Lung (tissue), 9 donors: ENCODE measurements at regions not wholly inside any gene's neighbourhood (a gene's known extent, or its start where the extent isn't known, plus 50 kb on each side); places are given as distances from the start of the nearest gene placed in this dataset.
"Not testable (repeated sequence)": the region's sequence is repeated elsewhere in the genome, so short reads cannot be mapped to it uniquely, and the experiment has no call there.

Experiments used
- ATAC-seq: fragments of 200-7000 bp; cut with Tn5 transposase; one replicate; pipeline ENCODE4 v1.9.1; 2020; ENCODE audit warnings: moderate number of reproducible peaks; ENCODE audit not compliant: insufficient read depth, low FRiP score
- DNase-seq, 3 donors: peaks; one replicate each; pipeline ENCODE4 v3.0.0-alpha.2; 2013 to 2017
- H3K27ac ChIP-seq, 2 donors: one replicate each; pipeline ENCODE4 v1.5.1; 2013; ENCODE audit warnings: mild to moderate bottlenecking in 2 of 2, moderate library complexity in 2 of 2, control low read depth in 1 of 2, inconsistent platforms in 1 of 2, low read depth in 1 of 2, low read length in 1 of 2
- H3K27me3 ChIP-seq, 3 donors: one replicate each; pipeline ENCODE4 v1.5.1; 2013; ENCODE audit warnings: low read length in 2 of 3; ENCODE audit not compliant: control insufficient read depth in 3 of 3, insufficient read depth in 3 of 3
- H3K36me3 ChIP-seq, 4 donors: one replicate each; pipeline ENCODE4 v1.5.1; 2013; ENCODE audit warnings: low read length in 4 of 4, mild to moderate bottlenecking in 1 of 4, moderate library complexity in 1 of 4; ENCODE audit not compliant: control insufficient read depth in 4 of 4, insufficient read depth in 4 of 4
- H3K4me1 ChIP-seq, 5 donors: one replicate each; pipeline ENCODE4 v1.5.1; 2013; ENCODE audit warnings: low read length in 5 of 5, mild to moderate bottlenecking in 2 of 5, moderate library complexity in 1 of 5; ENCODE audit not compliant: control insufficient read depth in 5 of 5, insufficient read depth in 5 of 5
- H3K4me3 ChIP-seq: one replicate; pipeline ENCODE4 v1.5.1; 2013; ENCODE audit warnings: mild to moderate bottlenecking, control low read depth, moderate library complexity
- H3K9ac ChIP-seq, 2 donors: one replicate each; pipeline ENCODE4 v1.5.1; 2013; ENCODE audit warnings: low read length in 2 of 2, control low read depth in 1 of 2; ENCODE audit not compliant: insufficient read depth in 1 of 2
- H3K9me3 ChIP-seq, 4 donors: one replicate each; pipeline ENCODE4 v1.5.1; 2013; ENCODE audit warnings: low read length in 3 of 4, mild to moderate bottlenecking in 1 of 4, moderate library complexity in 1 of 4; ENCODE audit not compliant: control insufficient read depth in 4 of 4, insufficient read depth in 3 of 4
- WGBS, 2 donors: extraction: QIAGEN DNeasy Blood & Tissue Kit; methylation state at CpG; one replicate each; pipeline ENCODE4 v1.1.7; 2013; 5-methylcytosine and 5-hydroxymethylcytosine counted together
- donor health status: Bipolar disorder and iron deficiency.
- donor health status: healthy.
- donor health status: DM: yes; HTN: yes; CAD: no.

DNA sequence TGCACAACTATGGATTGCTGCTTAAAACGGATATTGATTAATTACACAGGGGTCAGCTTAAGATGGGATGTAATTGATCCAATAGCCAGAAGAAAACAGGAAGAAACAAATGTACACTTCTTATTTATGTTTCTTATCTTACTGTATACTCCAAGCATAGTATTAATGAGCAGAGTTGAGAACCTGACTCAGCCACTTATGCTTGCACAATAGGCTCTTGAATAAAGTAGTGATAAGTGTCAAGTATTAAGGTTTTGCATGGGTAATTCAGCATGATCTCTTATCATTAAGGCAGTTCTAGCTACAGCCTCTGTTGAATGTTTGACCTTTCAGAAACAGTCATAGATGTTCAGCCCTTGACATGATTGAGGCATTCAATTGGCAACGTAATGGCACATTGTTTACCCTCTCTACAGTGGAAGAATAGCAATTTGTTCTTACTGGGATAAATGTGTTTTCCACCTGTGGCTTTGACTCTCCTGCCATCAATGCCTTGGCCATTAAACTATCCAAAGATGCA lies 136.5 kb downstream of the OR4F15 start:
- not testable (repeated sequence) for DNase-seq, H3K9me3 ChIP-seq, H3K4me1 ChIP-seq, H3K36me3 ChIP-seq, H3K27ac ChIP-seq, H3K9ac ChIP-seq, H3K4me3 ChIP-seq, H3K27me3 ChIP-seq
- ATAC-seq = peak; percentile 83
- whole genome bisulfite sequencing, 2 donors = 44 to 63% methylated on average over 1 of the region's 2 CpGs

DNA sequence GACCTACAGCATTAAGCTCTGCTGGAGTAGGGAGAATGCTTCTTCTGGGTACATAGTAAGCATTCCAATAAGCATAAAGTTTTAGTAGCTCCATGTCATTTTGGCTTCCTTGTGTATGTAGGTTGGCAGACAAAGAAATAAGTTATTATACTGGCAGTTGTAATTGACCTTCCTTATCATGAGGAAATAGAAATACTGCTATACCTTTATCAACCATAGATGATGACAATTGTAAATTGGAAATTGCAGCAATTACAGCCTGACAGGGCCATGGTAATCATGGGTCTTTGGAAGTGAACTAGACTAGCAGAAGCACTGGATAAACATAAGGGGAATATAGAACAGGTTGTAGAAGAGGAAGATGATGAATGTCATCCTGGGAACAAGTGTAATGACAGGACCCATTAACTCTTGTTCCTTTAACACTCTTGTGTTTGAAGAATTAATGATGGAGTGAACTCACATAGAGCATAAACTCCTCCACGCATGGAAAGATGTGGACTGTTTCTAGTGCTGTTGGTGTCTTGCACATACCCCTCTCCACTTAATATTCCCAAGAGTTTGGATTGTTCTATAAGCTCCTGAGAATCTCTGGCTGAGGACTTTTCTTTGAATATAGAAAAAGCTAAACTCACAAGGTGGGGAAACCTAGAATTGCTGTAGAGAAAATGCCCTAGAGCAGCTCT lies 137.5 kb downstream of the OR4F15 start:
- not testable (repeated sequence) for H3K9ac ChIP-seq, H3K4me1 ChIP-seq, ATAC-seq, H3K4me3 ChIP-seq, DNase-seq, H3K27me3 ChIP-seq, H3K9me3 ChIP-seq, H3K27ac ChIP-seq, H3K36me3 ChIP-seq
- 78 to 100% methylated on average over 1 of the region's 1 CpG for WGBS, 2 donors

DNA sequence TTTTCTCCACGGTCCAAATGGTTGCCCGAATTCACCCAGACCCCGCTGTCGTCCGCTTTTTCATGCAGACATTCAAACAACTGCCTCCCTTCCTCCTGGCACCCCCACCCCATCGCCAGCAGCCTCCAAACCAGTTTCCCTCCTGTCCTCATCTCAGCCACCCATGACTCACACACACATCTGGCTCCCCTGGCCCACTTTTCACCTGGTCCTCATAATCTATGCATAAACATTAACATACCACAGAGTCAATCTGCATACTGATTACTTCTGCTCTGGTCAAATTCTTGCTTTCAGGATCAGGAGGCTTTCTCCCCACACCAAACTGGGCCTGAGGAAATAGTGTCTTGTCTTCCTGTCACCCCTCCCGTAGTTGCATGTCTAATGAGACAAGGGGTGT lies 142.0 kb downstream of the OR4F15 start:
- DNase-seq, H3K27me3 ChIP-seq, H3K36me3 ChIP-seq, H3K9ac ChIP-seq, H3K9me3 ChIP-seq, ATAC-seq, H3K4me3 ChIP-seq, H3K4me1 ChIP-seq, H3K27ac ChIP-seq: not testable (repeated sequence)
- WGBS, 2 donors = 45% methylated on average over 2 of the region's 7 CpGs; no CpG with 5 or more reads in 1 of the 2 donors

DNA sequence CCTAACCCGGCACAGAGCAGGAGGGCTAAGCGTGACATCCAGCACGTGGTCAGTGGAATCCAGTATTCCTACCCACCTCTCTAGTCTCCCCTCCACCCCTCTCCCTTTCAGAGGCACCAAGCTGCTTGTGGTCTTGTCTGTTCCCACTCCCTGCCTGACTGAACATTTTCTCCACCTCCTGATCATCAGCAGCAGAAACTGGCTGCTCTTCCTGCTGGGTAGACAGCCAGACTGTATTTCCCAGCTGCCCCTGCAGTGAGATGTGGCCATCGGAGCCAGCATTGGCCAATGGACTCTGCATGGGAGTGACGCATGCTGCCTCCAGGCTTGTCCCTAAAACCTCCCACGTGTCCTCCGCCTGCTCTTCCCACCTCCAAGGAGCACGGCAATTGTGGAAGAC lies 143.8 kb downstream of the OR4F15 start:
- DNase-seq = peak in 2 of 3 donors; percentile 6 to 77
- not testable (repeated sequence) for H3K9ac ChIP-seq

DNA sequence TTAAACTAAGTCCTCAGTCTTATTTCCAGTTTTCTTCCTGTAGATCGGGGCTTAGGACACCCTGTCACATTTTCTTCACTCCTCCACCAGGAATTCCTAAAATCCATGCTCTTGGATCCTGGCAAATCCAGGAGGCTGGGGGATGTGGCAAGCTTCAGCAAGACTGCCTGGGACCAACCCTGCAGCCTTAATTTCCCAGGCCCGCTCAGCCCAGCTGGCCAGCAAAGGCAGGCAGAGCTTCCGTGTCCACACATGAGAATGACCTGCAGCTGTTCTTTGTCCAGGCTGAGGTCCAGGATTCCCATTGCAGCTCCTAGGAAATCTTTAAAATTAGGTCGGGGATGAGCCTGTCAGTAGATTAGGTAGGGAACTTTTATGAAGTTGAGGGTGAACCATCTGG lies 146.7 kb downstream of the OR4F15 start:
- not testable (repeated sequence) for H3K4me3 ChIP-seq, H3K4me1 ChIP-seq, H3K9ac ChIP-seq, ATAC-seq, H3K36me3 ChIP-seq, H3K27ac ChIP-seq, H3K9me3 ChIP-seq, H3K27me3 ChIP-seq
- DNase-seq = peak in 2 of 3 donors; percentile 0 to 6
- WGBS, 2 donors = 80 to 87% methylated on average over 2 of the region's 4 CpGs

More for the DNA sequence above, 143.8 kb downstream of the OR4F15 start:
- 80% methylated on average over 2 of the region's 8 CpGs; no CpG with 5 or more reads in 1 of the 2 donors for WGBS, 2 donors
- not testable (repeated sequence) for H3K4me3 ChIP-seq, H3K36me3 ChIP-seq, H3K27ac ChIP-seq, ATAC-seq, H3K9me3 ChIP-seq, H3K4me1 ChIP-seq, H3K27me3 ChIP-seq

DNA sequence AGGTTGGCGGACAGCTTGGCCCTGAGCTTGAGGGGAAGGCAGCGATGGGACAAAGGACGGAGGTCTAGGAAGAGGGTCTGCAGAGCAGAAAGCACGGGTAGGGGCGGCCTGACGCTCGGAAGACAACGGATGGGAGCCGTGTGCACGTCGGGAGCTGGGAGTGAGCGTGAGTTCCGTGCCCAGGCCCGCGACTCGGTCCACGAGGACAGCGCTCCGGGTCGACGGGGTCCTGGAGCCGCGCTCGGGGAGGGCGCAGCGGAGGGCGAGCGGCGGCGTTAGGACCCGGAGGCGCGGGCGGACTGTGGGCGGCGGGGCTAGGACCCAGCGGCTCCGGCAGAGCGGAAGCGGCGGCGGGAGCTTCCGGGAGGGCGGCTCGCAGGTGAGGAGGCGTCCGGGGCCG lies 149.3 kb downstream of the OR4F15 start:
- WGBS, 2 donors = no CpG with 5 or more reads among the region's 48 CpGs
- not testable (repeated sequence) for H3K4me3 ChIP-seq, ATAC-seq

DNA sequence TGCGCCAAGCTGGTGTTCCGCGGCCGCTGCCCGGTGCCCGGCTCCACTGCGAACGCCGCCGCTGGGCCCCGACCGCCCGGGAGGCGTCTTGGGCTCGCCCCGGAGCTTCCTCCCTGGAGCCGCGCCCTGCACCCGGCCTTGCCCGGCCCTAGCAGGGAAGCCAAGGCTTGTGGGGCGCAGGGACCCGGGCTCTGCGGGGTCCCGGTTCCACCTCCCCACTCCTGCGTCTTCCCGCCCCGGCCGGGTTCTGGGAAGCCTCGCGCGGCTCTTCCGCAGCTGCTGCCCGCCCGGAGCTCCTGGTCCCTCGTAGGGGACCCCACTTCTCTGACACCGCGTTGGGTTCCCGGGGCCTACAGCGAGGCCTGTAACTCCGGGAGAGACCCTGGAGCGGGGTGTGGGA lies 149.8 kb downstream of the OR4F15 start:
- H3K9me3 ChIP-seq, DNase-seq, H3K36me3 ChIP-seq, H3K27ac ChIP-seq, H3K27me3 ChIP-seq, H3K4me3 ChIP-seq, H3K9ac ChIP-seq, ATAC-seq, H3K4me1 ChIP-seq: not testable (repeated sequence)
- 0% methylated on average over 11 of the region's 41 CpGs; no CpG with 5 or more reads in 1 of the 2 donors for WGBS, 2 donors

More for the DNA sequence above, 149.3 kb downstream of the OR4F15 start:
- H3K36me3 ChIP-seq, H3K27me3 ChIP-seq, H3K27ac ChIP-seq, H3K9me3 ChIP-seq, H3K4me1 ChIP-seq, H3K9ac ChIP-seq: not testable (repeated sequence)
- peak in 2 of 3 donors; percentile 1 to 12 for DNase-seq

DNA sequence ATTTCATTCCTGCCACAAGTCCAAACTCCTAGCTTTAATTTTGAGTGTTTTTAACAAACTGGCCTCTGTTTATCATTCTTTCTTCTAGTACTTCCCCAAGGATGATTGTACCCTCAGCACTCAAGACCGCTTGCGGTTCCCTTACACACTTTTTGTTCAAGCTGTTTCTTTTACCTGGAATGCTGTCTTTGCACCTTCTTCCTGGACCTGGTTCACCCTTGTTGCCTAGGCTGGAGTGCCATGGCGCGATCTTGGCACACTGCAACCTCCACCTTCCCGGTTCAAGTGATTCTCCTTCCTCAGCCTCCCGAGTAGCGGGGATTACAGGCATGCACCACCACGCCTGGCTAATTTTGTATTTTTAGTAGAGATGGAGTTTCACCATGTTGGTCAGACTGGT lies 151.7 kb downstream of the OR4F15 start:
- not testable (repeated sequence) for H3K36me3 ChIP-seq, H3K27me3 ChIP-seq, H3K4me1 ChIP-seq, H3K4me3 ChIP-seq, ATAC-seq, DNase-seq, H3K9ac ChIP-seq, H3K27ac ChIP-seq, H3K9me3 ChIP-seq
- 97 to 98% methylated on average over 6 of the region's 8 CpGs for WGBS, 2 donors
